Medulla oblongata (tissue), 1 donor: ENCODE measurements at regions not wholly inside any gene's neighbourhood (a gene's known extent, or its start where the extent isn't known, plus 50 kb on each side); places are given as distances from the start of the nearest gene placed in this dataset.

ENCODE experiments used
- DNase-seq: peaks from one replicate; pipeline ENCODE4 v3.0.0-alpha.2; 2015; ENCODE audit errors: extremely low spot score

DNA sequence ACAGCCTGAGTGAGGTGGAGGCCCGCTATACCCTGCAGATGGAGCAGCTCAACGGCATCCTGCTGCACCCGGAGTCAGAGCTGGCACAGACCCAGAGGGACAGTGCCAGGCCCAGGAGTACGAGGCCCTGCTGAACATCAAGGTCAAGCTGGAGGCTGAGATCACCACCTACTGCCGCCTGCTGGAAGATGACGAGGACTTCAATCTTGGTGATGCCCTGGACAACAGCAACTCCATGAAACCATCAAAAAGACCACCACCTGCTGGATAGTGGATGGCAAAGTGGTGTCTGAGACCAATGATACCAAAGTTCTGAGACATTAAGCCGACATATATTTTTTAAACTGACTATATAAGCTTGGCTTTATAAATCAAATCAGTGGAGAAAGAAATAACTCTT lies 73.3 kb upstream of the HHIP start:
- no peak for DNase-seq

DNA sequence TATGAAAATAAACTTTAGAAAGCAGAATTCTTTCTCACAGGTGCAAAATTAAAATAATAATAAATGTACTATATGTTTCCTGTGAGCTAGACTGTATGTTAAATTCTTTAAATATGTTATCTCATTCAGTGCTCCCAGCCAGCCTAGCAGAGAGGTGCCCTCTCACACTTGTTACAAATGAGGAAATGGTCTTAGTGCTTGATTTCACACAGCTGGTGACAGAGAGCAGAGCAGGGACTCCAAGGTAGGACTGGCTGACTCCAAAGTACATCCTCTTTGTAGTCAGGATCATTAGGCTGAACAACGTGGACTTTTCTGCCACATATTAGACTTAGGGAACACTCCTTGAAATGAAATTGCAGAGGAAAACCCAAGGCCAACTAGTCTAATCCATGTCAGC lies 72.0 kb upstream of the HHIP start:
- no peak for DNase-seq

DNA sequence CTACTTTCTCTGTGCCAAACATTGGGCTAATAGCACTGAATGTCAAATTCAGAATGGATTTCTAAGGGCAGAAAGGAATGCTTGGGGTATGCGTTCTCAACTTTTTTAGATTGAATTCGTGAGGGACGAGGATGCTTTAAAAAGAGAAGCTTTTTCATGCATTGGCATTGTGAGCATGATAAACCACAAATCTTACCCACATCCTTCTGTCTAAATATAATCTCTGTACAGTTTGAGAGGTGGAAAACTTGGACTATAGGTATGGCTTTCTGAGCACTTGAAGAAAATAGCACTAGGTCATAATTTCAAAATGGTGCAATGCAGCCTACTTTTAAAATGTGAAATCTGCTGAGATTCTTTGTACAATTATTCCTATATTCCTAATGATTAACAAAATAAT lies 71.4 kb upstream of the HHIP start:
- DNase-seq: no peak

DNA sequence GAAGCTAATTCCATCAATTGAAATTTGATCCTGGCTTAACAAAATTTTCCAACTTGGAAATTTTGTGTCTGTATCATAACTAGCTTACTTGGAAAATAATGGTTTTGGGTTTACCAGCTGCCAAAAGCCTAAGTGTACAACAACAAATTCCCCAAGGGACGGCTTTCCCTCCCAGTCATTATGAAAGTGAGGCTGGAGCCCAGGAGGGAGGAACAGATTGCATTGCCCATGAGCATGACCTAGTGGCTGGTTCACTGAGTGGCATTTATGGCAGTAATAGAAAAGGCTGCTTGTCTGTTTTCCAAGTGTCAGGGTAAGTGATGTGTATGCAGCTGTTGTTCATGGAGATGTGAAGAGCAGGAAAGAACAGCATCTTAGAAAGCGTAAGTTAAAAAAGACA lies 70.8 kb upstream of the HHIP start:
- DNase-seq: peak; percentile 81

DNA sequence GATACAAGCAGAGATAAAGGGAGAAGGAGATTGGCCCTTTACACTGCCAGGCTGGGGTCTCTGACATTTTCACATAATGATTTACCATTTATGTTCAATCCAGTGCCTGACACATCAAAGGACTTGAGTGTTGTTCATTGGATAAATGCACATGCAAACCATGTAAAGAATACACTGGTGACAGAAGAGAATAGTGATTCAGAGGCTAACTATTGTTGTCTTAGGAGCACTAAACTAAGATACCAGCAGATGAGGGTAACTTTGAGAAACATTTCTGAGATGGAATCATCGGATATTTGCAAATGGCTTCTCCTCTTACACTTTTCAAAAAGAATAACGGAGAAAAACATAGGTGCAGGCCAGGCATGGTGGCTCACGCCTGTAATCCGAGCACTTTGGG lies 67.3 kb upstream of the HHIP start:
- no peak for DNase-seq

DNA sequence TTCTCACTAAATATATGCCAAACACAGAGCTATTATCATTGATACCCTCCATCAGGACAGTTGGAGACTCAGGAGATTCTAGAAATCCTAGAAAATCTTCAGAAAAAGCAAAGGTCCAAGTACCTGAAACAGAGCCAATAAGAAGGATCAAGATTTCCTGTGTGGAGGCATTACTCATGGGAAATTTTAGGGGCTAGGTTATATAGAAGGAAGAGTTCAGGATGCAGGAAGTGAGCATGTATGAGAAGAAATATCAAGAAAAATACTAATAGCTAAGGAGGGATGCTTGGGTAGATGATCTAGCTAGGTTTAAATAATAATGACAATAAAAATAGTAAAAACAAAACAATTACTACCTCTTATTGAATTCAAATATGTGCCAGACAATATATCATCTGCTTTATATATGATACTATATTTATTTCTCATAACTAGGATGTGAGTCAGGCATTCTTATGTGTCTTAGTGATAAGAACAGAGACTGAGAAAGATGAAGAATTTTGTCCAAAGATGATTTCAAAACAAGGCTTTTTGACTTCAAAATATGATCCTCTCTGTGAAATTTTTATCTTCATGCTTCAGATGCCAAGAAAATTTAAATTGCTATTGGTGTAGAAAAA lies 66.4 kb upstream of the HHIP start:
- no peak for DNase-seq

DNA sequence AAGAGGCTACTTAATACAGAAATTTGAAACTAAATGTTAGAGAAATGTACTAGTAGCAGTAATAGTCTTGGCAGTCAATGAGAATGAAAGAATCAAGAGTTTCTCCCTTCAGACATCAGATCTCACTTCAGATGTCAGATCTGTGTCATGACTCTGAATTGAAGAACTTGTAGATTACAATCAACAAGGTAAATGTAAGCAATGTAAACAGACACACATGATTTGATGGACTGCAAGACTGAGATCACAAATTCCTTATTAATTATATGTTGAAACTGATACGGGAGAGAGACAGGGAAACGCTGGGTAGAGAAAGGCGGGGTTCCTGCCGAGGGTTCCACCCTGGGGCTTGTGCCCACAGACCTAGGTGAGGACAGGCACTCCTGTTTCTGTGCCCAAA lies 65.5 kb upstream of the HHIP start:
- no peak for DNase-seq

DNA sequence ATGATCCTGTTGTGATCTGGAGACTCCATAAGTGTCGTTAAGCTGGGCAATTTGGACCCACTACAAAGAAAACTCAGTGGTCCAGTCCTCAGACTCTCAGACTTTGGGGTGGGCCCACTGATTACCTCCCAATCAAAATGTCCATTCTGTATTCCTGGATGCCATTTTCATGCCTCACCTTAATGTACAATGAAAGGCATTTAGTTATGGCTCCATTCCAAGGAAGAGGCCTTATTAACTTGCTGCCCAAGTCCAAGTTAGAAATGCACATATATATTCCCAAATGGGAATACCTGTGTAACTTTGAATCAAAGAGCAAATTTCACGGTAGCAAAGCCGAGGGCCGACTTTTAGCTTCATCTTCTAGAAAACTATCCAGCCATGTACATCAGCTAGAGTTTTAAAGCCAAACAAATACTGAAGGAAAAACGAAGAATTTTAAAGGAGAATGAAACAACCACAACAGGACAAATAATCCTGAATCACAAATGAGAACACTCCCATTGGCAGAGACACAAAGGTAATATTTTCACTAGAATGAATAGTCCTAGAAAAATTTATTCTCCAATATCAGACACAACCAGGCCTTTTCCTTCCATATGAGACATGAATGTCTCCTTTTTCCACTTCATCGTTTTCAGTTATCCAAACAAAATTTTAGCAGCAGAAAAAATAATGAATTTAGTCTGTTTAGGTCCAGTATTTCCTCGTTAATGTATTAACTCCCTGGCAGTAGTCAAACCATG lies 63.7 kb upstream of the HHIP start:
- no peak for DNase-seq

DNA sequence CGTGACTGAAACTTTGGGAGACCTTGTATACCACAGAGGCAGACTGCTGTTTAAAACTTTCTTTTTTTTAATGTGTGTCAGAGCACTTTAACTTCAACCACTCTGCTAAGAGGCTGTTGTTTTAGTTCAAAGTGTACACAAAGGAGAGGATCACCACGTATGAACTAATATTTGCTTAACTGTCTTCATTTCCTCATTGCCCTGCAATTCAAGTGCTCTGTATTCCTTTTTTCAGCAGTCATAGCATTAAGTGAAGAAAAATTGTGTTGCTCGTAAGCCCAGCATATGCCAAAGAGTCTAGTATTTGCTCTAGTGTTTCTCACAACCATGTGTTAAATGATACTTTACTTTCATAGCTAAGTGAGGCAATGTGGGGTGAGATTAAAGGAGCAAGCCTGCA lies 63.0 kb upstream of the HHIP start:
- no peak for DNase-seq

DNA sequence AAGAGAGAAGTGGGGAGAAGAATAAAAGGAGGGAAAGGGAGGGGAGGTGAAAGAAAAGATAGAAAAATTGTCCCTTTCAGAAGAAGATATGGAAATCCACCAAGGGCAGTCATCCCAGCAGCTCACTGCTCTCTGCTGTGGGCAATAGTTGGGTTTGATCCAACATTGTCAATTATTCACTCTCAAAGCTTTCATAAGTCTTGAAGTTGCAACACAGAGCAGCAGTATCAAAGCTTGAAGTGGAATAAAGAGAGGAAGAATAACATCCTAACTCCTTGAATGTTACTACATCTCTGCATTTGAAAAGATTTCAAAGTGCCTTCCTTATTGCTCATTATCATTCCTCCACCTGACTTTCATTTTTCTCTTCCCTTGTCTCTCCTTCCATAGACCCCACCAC lies 62.3 kb upstream of the HHIP start:
- no peak for DNase-seq

DNA sequence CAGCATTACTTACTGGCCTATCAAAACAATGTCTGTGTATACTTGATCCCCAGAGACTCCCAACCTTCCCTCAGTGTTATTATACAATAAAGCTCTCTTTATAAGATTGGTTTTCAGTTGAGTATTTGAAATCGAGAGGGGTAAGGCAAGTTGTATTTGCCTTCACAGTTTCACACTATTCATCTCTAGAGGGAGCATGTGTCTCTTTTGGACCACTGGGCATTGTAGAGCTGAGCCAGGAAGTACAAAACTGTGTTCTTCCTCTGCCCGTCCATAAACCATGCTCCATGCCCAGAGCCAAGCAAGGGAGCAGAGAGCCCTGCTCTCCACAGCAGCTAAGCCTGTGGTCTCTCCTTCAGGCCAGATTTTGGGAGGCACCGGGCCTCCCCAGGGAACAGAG lies 61.5 kb upstream of the HHIP start:
- peak; percentile 9 for DNase-seq

DNA sequence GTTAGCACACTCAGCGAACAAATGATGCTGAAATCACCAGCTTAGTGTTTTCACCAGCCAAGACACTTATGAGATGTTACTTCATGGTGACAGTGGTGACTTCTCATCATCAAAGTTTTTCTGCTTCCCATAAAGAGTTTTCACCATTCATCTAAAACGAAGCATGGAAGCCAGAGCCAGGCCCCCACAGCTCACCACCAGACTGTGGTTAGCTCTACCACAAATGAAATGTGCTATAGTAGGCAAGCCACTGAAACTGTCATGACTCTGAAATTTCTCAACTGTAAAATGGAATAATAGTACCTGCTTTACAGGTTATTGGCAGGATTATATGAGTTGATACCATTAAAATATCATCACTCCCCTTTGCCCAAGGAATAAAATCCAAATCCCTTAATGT lies 56.4 kb upstream of the HHIP start:
- no peak for DNase-seq

DNA sequence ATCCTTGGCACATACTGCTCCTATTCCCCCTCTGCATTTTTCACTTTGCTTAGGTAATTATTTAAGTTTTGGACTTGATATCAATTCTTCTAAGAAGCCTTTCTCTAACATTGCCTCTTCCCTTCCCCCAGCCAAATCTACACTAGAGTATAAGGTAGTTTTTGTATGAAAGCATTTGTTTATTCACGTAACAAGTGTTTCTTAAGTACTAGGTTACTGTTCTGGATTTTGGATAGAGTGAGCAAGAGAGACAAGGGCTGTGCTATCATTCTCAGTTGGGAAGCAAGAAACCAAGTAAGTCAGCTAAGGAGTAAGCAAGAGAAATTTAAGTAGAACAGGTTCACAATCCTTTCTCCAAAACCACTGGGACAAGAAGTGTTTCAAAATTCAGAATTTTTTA lies 55.9 kb upstream of the HHIP start:
- no peak for DNase-seq

DNA sequence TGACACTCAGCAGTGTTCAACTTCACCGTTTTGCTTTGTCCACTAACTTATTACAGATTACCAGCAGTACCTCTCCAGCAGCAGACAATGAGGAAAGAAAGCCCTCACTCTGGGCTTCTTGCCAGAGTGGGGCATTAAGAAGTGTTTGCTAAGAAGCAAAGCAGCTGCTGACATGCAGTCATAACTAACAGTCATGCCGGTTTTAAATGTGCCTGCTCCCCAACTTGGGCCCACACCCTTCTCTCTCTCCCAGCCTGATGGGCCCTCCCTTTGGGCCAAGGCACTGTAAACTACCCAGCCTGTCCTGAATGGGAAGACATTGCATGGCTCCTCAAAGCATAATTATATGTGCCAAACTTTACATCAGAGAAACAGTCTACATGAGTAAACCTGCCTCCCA lies 54.6 kb upstream of the HHIP start:
- DNase-seq: no peak

DNA sequence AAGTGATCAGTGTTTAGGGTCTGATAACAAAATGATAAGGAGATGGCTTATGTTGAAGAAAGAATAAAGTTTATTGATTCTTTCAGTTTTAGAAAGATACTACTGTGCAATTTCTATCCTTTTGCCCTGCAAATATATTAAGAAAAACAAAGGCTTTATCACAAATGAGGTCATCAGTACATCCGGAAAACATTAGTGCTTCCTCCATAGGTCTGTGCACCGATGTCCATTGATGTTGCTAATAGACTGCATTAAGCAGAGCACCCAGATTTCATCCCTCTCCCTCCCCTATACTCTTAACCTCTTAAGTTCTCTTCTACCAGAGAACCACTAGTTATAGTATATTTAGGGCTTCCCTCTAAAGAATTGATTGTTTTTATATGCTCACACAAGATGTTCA lies 53.7 kb upstream of the HHIP start:
- DNase-seq: no peak

DNA sequence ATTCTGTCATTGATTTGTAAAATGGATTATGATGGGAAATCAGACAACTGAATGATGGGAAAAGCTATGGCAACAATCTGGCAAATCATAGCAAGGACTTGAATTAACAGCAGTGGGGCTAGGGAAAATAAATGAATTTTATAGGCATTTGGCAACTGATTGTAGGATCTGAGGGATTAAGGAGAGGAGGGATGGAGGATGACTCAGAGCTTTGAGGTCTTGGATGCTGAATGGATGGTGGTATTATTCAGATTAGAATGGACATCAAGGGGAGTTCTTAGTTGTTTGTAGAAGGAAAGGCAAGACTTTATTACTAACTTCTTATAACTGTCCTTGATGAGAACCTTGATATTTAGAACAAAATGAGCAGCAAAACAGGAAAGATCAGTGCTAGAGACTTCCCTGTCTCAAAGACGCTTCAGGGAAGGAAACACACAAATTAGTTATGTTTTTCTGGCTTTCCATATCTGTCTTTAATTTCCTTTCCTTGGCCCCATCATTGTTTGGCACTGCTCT lies 51.4 kb upstream of the HHIP start:
- DNase-seq: no peak

DNA sequence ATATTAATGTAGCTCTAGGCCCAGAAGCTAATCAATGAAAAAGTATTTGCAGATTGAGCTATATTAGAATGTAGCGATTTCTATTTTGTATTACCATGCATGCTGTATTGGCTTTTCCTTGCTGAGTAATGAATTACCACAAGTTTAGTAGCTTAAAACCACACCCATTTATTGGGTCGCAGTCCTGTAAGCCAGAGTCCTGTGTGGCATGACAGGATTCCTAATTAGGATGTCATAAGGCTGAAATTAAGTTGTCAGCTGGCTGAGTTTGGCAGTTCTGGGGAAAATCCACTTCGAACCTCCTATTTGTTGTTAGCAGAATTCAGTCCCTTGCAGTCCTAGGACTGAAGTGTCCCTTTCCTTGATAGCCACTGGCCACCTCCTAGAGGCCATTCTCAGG lies 50.3 kb upstream of the HHIP start:
- DNase-seq: no peak
